Activated CD4-positive, alpha-beta T cell treated with anti-CD3 and anti-CD28 coated beads for 24 hours (primary cell): ENCODE measurements at regions not wholly inside any gene's neighbourhood (a gene's known extent, or its start where the extent isn't known, plus 50 kb on each side); places are given as distances from the start of the nearest gene placed in this dataset.
"Not testable (repeated sequence)": the region's sequence is repeated elsewhere in the genome, so short reads cannot be mapped to it uniquely, and the experiment has no call there.

ENCODE experiments used
- DNase-seq, 2 donors: peaks; one replicate each; pipeline ENCODE4 v3.0.0-alpha.2; 2020; ENCODE audit warnings: low read depth in 2 of 2

DNA sequence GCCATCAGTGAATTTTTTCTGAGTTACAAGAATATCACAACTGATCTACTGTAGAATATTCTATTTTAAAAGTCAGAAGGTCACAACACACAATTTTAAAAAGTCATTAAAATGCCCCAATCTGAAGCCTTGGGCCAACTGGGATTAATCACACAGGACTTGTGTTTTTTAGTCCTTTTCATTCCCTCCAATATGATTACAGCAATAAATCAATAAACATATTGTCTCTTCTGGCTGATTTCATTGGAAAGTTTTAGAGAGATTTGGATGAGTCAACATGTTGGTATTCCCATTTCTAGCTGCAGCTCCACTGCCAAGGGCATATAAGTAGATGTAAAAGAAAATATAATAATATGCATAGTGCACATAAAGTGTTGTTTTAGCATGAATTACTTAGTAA lies 85.8 kb downstream of the NIBAN1 start:
- no peak for DNase-seq

DNA sequence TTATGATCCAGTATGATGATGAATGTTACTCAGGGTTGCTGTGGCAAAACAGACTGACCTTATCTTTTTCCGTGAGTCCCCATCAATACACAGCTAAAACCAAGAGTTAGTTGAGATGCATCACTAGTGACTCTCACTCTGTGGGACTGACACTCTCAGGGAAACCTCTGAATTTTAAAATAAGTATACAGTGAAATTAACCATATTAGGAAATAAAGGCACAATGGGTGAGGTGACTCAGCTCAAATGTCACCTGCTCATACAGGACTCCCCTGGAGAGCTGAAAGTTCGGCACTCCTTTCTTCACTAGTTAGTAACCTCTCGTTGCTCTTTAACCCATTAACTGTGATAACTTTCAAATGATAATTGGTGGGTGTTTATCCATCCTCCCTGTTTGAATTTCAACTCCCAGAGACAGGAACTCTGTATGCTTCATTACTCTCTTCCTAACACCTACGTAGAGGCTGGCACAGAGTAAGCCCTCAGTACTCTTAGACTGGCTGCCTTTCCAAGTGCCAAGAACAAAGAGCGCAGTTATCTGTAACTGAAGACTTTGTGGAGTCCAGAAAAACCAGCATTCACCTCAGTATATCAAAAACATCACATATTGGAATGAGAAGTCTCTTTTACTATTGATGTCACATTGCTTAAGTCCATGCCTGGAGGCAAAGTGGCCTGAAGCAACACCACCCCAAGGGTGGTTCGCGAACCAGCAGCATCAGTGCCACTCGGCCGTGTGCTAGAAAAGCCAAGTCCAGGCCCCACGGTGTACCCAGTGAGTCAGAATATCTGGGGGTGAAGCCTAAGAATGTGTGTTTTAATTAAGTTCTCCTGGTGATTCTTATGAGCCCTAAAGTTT lies 91.1 kb downstream of the NIBAN1 start:
- DNase-seq: no peak

DNA sequence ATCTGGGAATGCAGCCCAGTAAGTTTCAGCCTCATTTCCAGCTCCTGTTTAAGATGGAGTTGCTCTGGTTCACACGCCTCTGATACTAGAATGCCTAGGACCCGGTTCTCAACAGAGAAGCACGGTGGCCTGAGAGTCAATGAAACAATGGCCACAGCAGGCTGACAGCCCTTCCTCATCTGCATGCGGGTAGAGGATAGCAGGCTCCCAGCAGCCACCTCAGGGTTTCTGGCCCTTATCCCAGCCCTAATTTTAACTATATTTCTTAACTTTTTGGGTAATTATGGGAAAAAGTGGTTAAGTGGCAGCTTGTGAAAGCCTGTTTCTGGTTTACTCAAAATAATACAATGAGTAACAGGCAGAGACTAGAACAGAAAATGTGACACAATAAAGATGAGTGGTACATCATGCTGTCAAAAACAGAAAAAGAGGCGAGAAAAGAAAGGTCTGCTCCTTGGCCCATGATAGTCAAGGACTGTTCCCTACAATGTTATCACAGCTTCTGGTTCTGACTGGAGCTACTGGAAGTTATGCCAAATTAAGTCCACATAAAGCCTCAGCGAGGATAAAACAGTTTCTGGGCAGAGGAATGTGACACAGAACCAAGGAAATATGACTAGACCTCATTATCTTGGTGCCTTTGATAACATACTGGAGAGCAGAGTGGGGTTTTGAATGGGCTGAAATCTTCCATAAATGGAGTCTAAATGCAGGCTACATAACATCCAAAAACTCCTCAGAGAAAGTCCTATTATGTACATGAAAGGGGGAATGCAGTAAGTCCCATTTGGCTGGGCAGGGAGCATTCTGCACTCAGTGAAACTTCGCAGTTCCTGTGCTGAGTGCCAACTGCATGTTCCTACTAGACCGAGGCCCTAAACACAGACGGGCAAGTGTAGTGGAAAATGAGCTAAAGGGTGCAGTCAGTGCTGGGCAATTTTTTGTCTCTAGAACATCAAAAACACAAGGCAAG lies 92.1 kb downstream of the NIBAN1 start:
- DNase-seq: no peak

DNA sequence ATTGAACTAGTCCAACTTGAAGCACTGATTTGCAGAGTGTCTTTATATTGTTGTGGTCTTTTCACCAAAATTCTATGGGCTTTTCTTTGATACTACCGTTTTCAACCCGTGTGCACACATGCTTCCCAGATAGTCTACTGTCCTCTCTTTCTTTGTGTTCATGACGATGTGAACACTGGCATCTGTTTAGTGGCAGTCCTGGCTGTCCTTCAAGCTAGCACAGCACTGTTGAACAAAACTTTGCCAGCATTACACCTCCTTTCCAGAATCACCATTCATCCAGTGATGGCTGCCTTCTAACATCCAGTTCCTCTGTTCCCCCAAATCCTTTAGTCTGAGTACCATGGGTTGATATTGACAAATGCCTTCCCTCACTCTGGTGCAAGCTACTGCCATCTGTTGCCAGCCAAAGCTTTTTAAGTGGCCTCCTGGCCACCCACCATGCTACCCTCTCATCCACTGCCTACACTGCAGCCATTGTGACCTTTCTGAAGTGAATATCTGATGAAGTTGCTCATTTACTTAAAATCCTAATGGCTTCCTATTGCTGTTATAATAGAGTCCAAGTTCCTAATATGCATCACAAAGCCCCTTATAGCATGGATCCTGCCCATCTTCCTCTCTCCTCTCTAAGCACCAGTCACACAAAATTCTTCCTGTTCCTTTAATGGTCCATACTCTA lies 94.3 kb downstream of the NIBAN1 start:
- DNase-seq: no peak

DNA sequence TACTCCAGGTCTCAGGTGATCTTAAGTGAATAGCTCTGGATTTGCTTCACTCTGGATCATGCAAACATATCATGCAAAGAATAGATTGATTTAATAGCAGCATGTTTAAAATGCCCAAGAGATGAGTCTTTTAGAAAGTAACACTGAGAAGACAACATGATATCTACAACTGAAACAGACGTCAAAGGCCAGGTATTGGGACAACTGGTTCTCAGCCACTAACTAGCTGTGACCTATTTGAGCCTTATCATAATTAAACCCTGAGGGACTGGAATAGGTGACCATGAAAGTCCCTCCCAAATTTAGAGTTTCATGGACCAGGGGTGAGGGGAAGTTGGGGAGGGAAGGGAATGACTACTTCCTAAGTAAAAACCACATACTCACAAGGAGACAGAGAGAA lies 95.7 kb downstream of the NIBAN1 start:
- DNase-seq: no peak

DNA sequence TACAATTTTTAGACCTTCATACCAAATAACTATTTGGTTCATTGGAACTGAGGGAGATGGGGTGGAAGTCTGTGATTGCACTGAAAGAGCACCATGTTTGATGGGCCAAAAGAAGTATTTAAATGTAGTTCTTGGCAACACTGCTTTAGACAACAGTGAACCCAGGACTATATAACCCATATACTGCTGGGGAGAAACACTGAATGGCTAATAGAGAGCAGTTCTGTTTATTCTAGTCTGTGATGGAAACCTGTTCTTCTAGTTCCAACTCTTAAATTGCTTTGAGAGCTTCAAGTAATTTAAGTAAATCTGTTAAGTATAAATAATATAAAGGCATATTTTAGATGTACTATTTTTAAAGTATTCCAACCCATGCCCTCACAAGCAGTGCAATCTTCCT lies 96.3 kb downstream of the NIBAN1 start:
- no peak for DNase-seq

DNA sequence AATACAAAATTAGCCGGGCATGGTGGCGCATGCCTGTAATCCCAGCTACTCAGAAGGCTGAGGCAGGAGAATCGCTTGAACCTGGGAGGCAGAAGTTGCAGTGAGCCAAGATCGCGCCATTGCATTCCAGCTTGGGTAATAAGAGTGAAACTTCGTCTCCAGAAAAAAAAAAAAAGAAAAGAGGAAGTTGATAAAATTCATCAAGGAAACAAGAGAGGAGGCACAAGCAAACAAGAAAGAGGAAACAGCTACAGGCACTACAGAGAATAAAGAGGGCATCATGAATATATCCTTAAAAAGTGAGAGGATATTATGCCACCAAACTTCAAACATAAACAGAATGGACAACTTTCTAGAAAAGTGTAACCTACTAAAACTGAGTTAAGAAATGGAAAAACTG lies 98.3 kb downstream of the NIBAN1 start:
- not testable (repeated sequence) for DNase-seq

DNA sequence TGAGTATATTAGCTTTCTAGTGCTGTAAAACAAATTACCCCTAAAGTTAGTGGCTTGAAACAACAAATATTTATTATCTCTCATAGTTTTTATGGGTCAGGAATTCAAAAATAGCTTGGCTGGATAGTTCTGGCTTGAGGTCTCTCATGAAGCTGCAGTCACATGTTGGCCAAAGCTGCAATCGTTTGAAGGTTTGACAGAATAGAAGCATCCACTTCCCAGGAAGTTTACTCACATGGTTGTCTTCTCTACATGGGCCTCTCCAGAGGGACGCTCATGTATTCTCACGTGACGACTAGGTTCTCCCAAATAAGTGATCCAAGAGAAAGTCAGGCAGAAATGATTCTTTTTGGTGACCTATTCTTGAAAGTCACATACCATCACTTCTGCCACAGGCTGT lies 99.1 kb downstream of the NIBAN1 start:
- DNase-seq: no peak

DNA sequence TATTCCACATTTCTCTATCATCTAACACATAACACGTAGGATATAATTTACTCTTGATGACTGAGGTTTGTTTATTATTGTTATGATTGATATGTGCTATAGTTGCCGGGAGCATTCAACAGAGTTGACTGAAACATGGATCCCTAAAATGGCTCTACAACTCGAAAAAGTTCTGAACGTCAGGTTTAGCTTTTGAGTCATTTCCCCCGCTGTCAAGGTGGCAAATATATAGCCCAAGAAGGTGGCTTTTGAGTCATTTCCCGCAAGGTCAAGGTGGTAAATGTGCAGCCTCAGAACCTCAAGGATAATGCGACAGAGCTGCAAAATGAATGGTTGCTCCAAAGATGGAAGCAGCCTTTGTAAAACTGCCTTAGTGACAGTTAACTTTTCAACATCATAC lies 104.0 kb downstream of the NIBAN1 start:
- DNase-seq: no peak

DNA sequence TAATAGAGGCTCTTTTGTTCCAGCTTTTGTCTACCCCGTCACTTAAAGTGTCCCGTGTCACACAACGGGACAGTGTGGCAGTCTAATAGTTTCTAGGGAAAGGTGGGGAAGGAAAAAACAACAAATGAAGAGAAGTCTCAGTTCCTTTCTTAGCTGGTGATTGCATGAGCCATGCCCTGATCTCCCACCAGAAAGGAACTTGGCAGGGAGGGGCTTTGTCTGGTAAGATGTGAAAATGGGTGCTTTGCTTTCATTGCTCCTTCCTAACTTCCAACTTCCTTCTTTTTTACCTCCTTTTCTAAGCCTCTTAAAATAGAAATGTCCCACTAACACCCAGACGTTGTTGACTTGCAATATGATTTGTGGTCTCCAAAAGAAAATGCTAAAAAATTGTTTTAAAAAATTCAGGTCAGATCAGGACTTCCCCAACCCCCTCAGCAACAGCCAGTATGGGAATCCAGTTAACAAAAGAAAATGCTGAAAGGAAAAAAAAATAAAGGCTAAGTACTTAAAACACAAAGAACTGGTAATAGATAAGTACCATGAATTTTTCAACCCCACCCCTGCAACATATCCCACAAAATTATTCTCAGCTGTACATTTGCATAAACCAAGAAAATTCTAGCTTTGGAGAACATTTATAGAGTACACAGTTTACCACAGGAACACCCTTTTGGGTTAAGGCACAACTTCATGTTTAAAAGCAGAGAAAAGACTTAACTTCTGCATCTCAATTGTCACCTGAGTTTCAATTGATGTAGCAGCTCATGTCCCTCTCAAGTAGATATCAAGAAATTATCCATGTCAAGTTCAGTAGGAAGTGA lies 106.2 kb downstream of the NIBAN1 start:
- no peak for DNase-seq

DNA sequence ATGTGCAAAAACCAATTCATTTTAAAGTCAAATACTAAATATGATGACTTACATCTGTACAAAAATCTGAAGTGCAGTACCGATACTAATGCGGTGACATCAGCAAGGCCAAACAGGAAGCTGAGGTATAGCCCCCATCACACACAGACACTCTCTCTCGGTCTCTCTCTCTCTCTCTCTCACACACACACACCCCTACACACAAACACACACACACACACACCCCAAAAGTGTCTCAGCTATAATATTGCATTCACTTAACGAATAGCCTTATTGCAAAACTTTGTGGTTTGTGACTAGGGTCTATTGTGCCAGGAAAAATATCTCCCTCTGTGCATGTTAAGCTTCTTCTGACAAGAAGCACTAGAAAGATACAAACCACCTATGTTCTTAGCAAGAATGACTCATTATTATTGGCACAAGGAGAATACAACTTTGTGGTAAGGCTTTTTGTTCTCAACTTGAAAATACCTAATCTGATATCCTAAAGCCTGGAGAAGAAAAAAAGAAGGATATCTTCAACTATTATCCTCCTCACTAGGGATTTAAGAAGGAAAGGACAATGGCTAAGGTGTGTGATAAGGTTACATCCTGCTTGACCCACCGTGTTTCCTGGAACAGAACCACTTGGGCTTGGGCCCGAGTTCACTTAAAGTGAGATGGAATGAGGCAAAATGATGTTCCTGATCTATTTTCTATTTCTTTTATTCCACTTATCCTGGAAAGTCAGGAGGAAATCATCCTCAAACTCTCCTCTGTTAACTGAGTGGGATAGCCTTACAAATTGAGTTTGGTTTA lies 107.1 kb downstream of the NIBAN1 start:
- DNase-seq: no peak

DNA sequence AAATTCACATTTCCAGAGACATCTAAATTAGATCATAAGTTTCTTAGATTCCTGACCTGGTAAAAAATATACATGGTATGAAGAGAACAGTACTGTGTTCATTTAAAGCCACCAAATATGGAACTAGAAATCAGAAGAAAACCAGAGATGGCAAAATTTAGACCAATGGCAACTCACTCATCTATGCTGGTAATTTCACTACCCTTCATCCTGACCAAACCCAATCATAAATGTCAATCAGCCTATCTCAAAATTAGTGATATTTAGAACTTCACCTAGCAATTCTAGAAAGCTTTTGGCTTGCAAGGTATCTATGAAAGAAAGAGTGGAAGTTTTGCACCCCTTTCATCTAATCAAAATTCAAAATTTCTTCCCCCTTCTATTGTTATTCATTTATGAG lies 107.7 kb downstream of the NIBAN1 start:
- DNase-seq: no peak

DNA sequence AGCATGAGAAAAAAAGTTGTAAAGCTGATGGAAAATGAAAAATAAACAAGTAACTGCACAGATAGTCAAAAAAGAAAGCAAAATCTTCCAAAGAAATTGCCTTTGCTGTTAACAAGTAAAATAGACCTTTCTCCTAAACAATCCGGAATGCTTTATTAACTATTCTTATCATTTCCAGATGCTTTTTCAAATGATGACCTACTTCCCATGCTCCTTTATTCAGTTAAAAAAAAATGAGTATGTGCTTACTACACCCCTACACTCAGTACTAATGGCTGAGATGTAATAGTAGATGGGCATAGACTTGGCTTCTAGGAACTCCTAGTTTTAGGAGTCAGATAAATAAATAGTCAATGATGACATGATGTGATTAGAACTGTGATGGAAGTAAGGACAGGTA lies 108.5 kb downstream of the NIBAN1 start:
- no peak for DNase-seq

DNA sequence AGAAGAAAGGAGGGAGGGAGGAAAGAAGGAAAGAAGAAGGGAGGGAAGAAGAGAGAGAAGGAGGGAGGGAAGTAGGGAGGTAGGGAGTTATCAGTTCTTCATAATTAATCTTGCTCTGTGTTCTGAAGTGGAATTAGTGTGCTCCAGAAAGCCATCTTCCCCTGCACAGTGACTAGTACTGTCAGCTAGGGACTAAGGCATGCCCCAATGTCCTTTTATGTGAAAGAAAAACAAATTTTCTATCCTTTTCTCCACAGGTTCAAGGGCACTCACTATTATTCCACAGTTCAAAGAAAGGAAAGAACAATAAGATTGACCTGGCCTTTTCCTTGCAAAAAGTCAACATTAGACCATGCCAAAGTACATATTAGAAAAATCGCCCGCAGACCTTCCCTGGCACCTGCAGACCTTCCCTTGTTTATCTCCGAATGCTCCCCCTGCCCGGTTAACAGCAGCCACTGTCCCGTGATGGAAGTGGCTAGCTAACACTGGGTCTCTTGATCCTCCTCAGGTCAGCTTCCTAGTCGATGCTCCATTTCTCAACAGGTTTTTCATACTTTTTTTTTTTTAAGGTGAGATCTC lies 107.2 kb upstream of the EDEM3 start:
- DNase-seq: no peak

DNA sequence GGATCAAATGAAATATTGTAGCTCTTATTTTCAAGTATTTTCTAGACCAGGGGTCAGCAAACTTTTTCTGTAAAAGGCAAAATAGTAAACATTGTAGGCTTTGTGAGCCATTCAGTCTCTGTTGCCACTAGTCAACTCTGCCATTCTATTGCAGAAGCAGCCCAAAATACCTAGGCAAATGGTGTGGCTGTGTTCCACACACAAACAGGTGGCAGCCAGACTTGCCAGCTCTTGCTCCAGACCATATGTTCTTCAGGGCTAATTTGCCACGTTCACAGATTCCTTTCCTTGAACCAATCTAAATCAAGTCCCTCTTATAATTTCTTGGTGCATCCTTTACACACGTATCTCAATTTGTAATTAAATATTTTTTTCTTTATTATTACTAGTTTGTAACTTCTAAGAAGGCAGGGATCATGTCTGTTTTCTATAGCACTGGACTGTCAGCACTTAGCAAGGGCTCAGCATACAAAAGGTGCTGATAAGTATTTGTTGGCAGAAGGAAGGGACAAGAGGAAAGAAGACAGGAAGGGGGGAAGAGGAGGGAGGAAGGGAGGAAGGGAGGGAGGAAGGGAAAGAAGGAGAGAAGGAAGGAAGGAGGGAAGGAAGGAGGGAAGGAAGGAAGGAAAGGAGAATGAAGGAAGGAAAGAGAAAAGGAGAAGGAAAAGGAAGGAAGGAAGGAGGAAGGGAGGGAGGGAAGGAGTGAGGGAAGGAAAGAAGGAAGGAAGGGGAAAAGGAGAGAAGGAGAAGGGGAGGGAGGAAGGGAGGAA lies 106.5 kb upstream of the EDEM3 start:
- DNase-seq: no peak

DNA sequence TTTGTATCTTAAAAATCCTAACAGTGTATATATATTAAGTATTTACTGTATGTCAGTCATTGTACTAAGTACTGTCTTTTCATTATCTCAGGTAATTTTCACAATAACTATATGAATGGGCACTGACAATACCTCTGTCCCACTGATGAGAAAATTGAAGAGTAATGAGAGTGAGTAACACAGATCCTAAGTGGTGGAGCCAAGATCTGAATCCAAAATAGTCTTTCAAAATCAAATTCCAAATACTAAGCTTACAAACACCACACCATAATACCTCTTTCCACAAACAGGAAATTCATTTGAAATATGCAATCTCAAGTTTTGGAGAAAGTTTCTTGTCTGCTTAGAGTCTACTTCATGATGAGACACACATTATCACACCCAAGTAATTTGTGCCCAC lies 105.9 kb upstream of the EDEM3 start:
- no peak for DNase-seq

DNA sequence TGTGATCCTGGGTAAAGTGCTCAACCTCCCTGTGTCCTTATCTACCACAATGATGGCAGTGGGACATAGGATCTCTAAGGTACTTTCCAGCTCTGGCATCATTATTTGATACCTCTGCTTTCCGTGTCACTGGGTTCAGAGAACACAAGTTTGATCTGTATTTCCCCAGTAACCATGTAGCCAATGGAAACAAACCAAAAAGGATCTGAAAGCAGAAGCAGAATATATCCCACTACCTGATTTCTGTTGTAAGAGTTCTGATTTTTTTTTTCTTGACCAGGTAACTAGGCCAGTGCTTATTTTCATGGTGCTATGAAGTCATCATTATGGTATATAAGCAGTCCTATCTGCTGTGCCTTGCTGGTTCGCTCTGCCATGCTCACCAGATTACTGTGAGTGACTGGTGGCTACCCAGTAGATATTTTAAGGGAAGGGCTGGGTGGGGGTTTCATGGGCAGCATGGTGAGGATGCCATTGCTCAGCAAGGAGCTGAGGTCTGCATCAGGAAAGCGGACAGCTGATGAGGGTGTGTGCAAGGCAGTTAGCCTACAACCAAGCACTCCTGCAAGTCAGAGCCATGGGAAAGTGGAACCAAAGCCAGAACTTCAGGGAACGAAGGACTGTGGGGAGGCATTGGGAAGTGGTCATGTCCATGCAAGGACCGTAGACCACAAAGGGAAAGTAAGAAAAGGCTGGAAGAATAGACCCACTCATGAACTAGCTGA lies 104.9 kb upstream of the EDEM3 start:
- DNase-seq: no peak

DNA sequence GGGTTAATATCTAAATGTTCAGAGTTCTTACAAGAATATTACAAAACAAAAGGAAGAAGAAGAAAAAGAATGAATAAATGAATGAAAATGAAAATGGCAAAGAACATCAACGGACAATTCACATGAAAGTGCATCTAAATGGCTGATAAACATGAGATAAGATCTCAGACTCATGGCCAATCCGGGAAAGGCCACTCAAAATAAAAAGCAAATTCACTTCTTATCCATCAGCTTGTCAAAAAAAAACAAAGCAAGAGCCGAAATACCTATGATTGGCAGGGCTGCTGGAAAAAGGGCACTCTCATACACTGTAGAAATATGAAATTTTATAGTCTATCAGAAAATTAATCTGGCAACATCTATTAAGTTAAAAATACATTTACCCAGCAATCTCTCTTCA lies 103.6 kb upstream of the EDEM3 start:
- DNase-seq: no peak
